ENCODE measurements at regions not wholly inside any gene's neighbourhood (a gene's known extent, or its start where the extent isn't known, plus 50 kb on each side); places are given as distances from the start of the nearest gene placed in this dataset.

- no peak for DNase-seq
Observed at GRCh38 chr2:17441055-17441771, 77.0 kb downstream of the RAD51AP2 start.

GRCh38 chr2:17430326-17430725 is 87.9 kb downstream of the RAD51AP2 start:
- no peaks in the 10 kb centered on the region for H3K36me3 ChIP-seq
- no peaks in the 10 kb centered on the region for H3K27me3 ChIP-seq
- H3K9me3 ChIP-seq: no peaks in the 10 kb centered on the region
- no peak for DNase-seq
- H3K4me3 ChIP-seq: no peak overlapping the region
- TF ChIP-seq POLR2A (IDR thresholded peaks at IDR 0.05) (no peak), CTCF (IDR thresholded peaks at IDR 0.05) (no peak)
- no peaks in the 10 kb centered on the region for H3K4me1 ChIP-seq
- no peak overlapping the region for H3K27ac ChIP-seq

More at GRCh38 chr2:17441055-17441771, 77.0 kb downstream of the RAD51AP2 start:
- Histone ChIP-seq H3K9me3 (no peaks in the 10 kb centered on the region), H3K27ac (no peak overlapping the region), H3K4me1 (no peaks in the 10 kb centered on the region), H3K27me3 (no peaks in the 10 kb centered on the region), H3K4me3 (no peak overlapping the region), H3K36me3 (no peaks in the 10 kb centered on the region)
- TF ChIP-seq CTCF (IDR thresholded peaks at IDR 0.05) (no peak), POLR2A (IDR thresholded peaks at IDR 0.05) (no peak)

- H3K27me3 ChIP-seq: no peaks in the 10 kb centered on the region
- H3K9me3 ChIP-seq: no peaks in the 10 kb centered on the region
- TF ChIP-seq CTCF (IDR thresholded peaks at IDR 0.05) (no peak), POLR2A (IDR thresholded peaks at IDR 0.05) (no peak)
- H3K36me3 ChIP-seq: no peaks in the 10 kb centered on the region
- no peak overlapping the region for H3K27ac ChIP-seq
- H3K4me3 ChIP-seq: no peak overlapping the region
- H3K4me1 ChIP-seq: no peaks in the 10 kb centered on the region
- no peak for DNase-seq
Observed at GRCh38 chr2:17429130-17429529, 89.1 kb downstream of the RAD51AP2 start.

GRCh38 chr2:17427401-17427800 is 90.8 kb downstream of the RAD51AP2 start:
- no peaks in the 10 kb centered on the region for H3K4me1 ChIP-seq
- H3K27ac ChIP-seq: no peak overlapping the region
- DNase-seq: no peak
- H3K36me3 ChIP-seq: no peaks in the 10 kb centered on the region
- H3K27me3 ChIP-seq: no peaks in the 10 kb centered on the region
- no peaks in the 10 kb centered on the region for H3K9me3 ChIP-seq
- TF ChIP-seq CTCF (IDR thresholded peaks at IDR 0.05): no peak
- TF ChIP-seq POLR2A (IDR thresholded peaks at IDR 0.05): no peak
- no peak overlapping the region for H3K4me3 ChIP-seq

DNA sequence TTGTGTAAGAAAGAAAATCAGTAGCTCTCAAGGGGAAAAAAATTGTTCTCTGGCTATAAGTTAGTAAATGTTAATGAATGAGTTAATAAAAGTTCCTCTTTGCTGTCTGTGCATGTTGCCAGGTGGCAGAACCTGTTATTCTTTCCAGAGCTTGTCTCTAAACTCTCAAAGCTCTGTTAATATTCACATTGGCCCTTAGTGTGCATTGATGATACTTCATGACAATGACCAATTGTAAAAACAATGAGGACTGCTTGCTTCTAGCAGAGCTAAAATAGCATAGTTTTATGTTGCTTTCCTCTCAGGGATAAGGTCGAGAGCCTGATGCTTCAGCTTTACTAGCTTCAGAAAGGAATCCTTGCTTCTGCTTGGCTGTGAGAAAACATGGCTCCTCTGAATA is 91.5 kb downstream of the RAD51AP2 start:
- Histone ChIP-seq H3K9me3 (no peaks in the 10 kb centered on the region), H3K36me3 (no peaks in the 10 kb centered on the region), H3K27me3 (no peaks in the 10 kb centered on the region), H3K27ac (no peak overlapping the region), H3K4me3 (no peak overlapping the region), H3K4me1 (no peaks in the 10 kb centered on the region)
- no peak for DNase-seq
- TF ChIP-seq POLR2A (IDR thresholded peaks at IDR 0.05): no peak
- no peak for TF ChIP-seq CTCF (IDR thresholded peaks at IDR 0.05)

GRCh38 chr2:17422061-17422460 is 96.2 kb downstream of the RAD51AP2 start:
- no peak for DNase-seq
- TF ChIP-seq POLR2A (IDR thresholded peaks at IDR 0.05): no peak
- TF ChIP-seq CTCF (IDR thresholded peaks at IDR 0.05): no peak
- Histone ChIP-seq H3K9me3 (no peaks in the 10 kb centered on the region), H3K4me3 (no peak overlapping the region), H3K4me1 (no peaks in the 10 kb centered on the region), H3K36me3 (no peaks in the 10 kb centered on the region), H3K27me3 (no peaks in the 10 kb centered on the region), H3K27ac (no peak overlapping the region)
